GM21390 (cell line): ENCODE measurements at regions not wholly inside any gene's neighbourhood (a gene's known extent, or its start where the extent isn't known, plus 50 kb on each side); places are given as distances from the start of the nearest gene placed in this dataset.
"Not testable (repeated sequence)": the region's sequence is repeated elsewhere in the genome, so short reads cannot be mapped to it uniquely, and the experiment has no call there.

Experiments used
- ATAC-seq: cut with Tn5 transposase; IDR thresholded peaks from one replicate; pipeline ENCODE4 v1.9.1; 2021; ENCODE audit not compliant: unreplicated experiment

GRCh38 chr4:132344924-132345828, 803.9 kb upstream of the PCDH10 start:
- ATAC-seq, result no peak

- ATAC-seq, result no peak
Measured at GRCh38 chr4:132346016-132346415, 803.1 kb upstream of the PCDH10 start.

- not testable (repeated sequence) for ATAC-seq
Measured at GRCh38 chr4:132351606-132352005, 797.5 kb upstream of the PCDH10 start.

GRCh38 chr4:132382243-132382642, 766.9 kb upstream of the PCDH10 start:
- ATAC-seq, result no peak

- ATAC-seq, result no peak
Measured at GRCh38 chr4:132383571-132384199, 765.4 kb upstream of the PCDH10 start.

- ATAC-seq, result no peak
Measured at GRCh38 chr4:132384709-132385108, 764.4 kb upstream of the PCDH10 start.

GRCh38 chr4:132386130-132386529, 763.0 kb upstream of the PCDH10 start:
- no peak for ATAC-seq

- no peak for ATAC-seq
Measured at GRCh38 chr4:132387060-132387459, 762.0 kb upstream of the PCDH10 start.

- no peak for ATAC-seq
Measured at GRCh38 chr4:132395561-132395960, 753.5 kb upstream of the PCDH10 start.

GRCh38 chr4:132396636-132397035, 752.5 kb upstream of the PCDH10 start:
- ATAC-seq, result no peak

- no peak for ATAC-seq
Measured at GRCh38 chr4:132417220-132417619, 731.9 kb upstream of the PCDH10 start.

GRCh38 chr4:132427125-132427524, 722.0 kb upstream of the PCDH10 start:
- no peak for ATAC-seq

- no peak for ATAC-seq
Measured at GRCh38 chr4:132437117-132437516, 712.0 kb upstream of the PCDH10 start.

- no peak for ATAC-seq
Measured at GRCh38 chr4:132445386-132445785, 703.7 kb upstream of the PCDH10 start.

- ATAC-seq, result not testable (repeated sequence)
Measured at GRCh38 chr4:132457987-132458386, 691.1 kb upstream of the PCDH10 start.

- no peak for ATAC-seq
Measured at GRCh38 chr4:132479543-132479942, 669.6 kb upstream of the PCDH10 start.

- ATAC-seq, result no peak
Measured at GRCh38 chr4:132488555-132488954, 660.5 kb upstream of the PCDH10 start.

- no peak for ATAC-seq
Measured at GRCh38 chr4:132493476-132493875, 655.6 kb upstream of the PCDH10 start.

- not testable (repeated sequence) for ATAC-seq
Measured at GRCh38 chr4:132495267-132495812, 653.8 kb upstream of the PCDH10 start.

GRCh38 chr4:132498215-132498614, 650.9 kb upstream of the PCDH10 start:
- ATAC-seq, result no peak

GRCh38 chr4:132502096-132502552, 647.0 kb upstream of the PCDH10 start:
- no peak for ATAC-seq

GRCh38 chr4:132504438-132504837, 644.7 kb upstream of the PCDH10 start:
- ATAC-seq, result no peak
